Left colon (tissue), 2 donors: ENCODE measurements at regions not wholly inside any gene's neighbourhood (a gene's known extent, or its start where the extent isn't known, plus 50 kb on each side); places are given as distances from the start of the nearest gene placed in this dataset.
"Not testable (repeated sequence)": the region's sequence is repeated elsewhere in the genome, so short reads cannot be mapped to it uniquely, and the experiment has no call there.

Source experiments
- ATAC-seq: fragments of 200-7000 bp; cut with Tn5 transposase; one replicate; pipeline ENCODE4 v1.9.1; 2020; ENCODE audit warnings: mild to moderate bottlenecking, moderate library complexity
- DNase-seq, 2 donors: peaks; one replicate each; pipeline ENCODE4 v3.0.0-alpha.2; 2020
- intact Hi-C, 2 donors: fragments of 100-400 bp; cut with DNase I in 1 of 2; cut with micrococcal nuclease in 1 of 2; formaldehyde crosslinking; loops; one replicate each; pipeline versions ENCODE4 v1.11.2 to v1.14.0; 2022; cut with DNase I, micrococcal nuclease
- donor health status: DM: no; HTN: no; CAD: no.
- donor health status: DM: yes; HTN: yes; CAD: no.

- no peak for ATAC-seq
- intact Hi-C loops = no loop called here
Observed at GRCh38 chr4:14892563-14892962, 109.7 kb upstream of the CPEB2 start.

GRCh38 chr4:14893713-14894112 lies 108.6 kb upstream of the CPEB2 start:
- DNase-seq (no peak), ATAC-seq (no peak)
- intact Hi-C loops = no loop called here

More at GRCh38 chr4:14892563-14892962, 109.7 kb upstream of the CPEB2 start:
- no peak for DNase-seq

GRCh38 chr4:14894392-14895292 lies 107.6 kb upstream of the CPEB2 start:
- no peak for ATAC-seq
- DNase-seq = no peak
- intact Hi-C loops = no loop called here

DNA sequence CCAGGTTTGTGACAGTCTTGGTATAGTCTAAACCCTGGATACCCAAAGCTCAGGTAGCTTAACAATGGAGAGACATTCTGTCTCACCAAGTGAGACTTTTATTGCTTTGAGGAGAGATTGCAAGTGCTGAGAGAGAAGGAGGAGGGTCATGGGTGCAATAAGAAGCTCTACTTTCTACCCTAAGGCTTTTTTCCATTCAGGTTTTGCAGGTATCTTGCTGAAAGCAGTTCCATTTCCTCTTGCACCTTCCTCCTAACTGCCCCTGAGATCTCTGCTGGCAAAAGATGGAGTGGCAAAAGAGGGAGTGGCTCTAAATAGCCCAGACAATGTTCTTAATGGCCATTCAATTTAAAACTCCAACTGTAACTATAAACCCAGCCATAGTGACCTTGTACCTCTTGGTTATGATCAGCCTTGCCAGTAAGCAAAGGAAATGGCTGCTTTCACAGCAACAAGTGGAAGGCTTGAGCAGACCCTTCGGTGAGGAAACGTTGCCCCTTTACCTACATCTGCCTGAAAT lies 105.6 kb upstream of the CPEB2 start:
- intact Hi-C loops = no loop called here
- peak; percentile 86 for ATAC-seq
- no peak for DNase-seq

DNA sequence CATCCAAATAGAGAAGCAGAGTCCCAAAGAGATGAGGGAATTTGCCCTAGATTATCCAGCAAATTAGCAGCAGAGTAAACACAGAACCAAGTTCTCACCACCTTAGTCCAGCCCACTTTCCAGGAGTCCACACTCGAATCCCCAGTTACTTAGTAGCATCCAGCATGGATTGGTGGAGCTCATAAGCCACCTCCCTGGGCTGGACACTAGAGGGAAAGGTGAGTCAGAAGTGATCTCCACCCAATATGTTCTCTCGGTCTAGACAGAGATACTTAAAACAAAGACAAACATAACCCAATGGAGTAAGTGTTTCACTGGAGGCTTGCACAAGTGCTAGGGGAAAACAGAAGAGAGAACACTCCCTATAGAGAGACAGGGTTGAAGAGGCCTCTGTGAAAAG lies 105.1 kb upstream of the CPEB2 start:
- no peak for DNase-seq
- peak; percentile 89 for ATAC-seq
- intact Hi-C loops = no loop called here

GRCh38 chr4:14898989-14899388 lies 103.3 kb upstream of the CPEB2 start:
- ATAC-seq (no peak), DNase-seq (no peak)
- intact Hi-C loops = no loop called here

DNA sequence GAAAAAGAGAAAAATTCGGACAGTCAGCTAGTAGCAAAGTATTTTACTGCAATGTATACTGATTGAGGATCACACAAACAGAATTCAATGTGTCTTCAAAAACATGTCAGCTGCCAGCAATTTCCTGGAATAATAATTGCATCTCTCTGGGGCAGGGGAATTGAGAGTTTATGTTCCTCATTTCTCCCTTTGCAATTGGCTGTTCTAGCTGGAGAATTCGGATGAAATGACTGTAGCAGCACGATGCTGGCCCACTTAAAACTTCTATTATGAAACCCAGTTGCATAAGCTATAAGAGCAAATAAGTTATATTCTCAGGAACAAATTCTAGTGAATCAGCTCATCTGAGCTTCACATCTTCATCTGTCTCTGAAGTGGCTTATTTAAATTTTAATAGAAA lies 99.9 kb upstream of the CPEB2 start:
- ATAC-seq (no peak), DNase-seq (no peak)
- intact Hi-C loops = no loop called here

GRCh38 chr4:14903321-14903720 lies 99.0 kb upstream of the CPEB2 start:
- intact Hi-C loops = no loop called here
- ATAC-seq (no peak), DNase-seq (no peak)

GRCh38 chr4:14906805-14907204 lies 95.5 kb upstream of the CPEB2 start:
- ATAC-seq (no peak), DNase-seq (no peak)
- intact Hi-C loops = no loop called here

DNA sequence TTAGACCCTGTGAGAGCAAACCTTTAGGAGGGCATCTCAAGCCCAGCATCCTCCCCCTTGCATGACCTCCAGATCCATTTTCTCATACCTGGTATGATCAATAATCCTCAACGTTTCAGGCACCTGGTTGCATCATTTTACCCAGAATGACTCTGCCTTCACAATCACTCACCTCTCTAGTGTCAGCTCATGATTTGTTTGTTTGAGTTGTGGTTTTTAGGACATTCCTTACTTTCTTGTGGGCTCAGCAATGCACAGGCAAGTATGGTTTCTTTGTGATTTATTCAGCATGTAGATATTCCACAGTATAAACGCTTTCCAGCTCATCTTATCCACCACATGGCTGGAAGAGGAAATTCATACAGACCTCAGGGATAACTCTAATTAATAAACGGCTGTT lies 93.6 kb upstream of the CPEB2 start:
- no peak for DNase-seq
- ATAC-seq = no peak
- intact Hi-C loops = no loop called here

- DNase-seq (no peak), ATAC-seq (no peak)
- intact Hi-C loops = no loop called here
Observed at GRCh38 chr4:14910411-14910810, 91.9 kb upstream of the CPEB2 start.

DNA sequence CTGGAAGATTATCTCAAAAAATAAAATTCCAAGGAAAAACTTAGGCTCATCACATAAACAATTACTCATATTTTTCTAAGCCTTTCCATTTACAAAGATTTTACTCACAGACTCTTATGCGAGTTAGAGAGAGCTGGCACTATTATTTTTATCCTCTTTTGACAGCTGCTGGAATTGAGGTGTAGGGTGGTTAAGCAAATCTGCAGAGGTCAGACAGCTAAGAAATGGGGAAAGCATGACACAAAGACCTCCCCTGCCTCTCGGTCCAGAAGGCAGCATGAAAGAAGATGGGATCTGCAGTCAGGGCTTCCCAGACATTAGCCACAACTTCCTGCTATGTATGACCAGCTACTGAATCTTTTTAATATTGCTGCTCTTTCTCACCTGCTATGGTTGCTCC lies 89.9 kb upstream of the CPEB2 start:
- no peak for ATAC-seq
- no peak for DNase-seq
- intact Hi-C loops = no loop called here

DNA sequence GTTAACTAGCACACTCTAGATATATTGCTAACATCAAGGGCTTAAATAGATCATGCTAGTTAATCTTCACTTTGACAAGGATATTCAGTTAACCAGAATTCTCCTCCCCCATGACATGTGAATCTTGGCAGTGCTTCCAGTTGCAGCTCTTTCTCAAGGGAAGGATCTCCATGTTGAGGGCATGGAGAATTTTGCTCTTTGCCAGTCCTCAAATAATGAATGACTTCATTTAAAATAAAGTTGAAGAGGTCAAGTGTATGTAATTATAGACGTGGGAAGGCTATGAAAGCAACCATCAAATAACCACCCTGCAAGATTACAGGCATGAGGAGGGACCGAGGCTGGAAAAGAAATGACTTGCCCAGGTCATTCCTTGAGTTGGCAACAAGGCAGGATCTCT lies 87.3 kb upstream of the CPEB2 start:
- ATAC-seq = no peak
- intact Hi-C loops = no loop called here
- no peak for DNase-seq

DNA sequence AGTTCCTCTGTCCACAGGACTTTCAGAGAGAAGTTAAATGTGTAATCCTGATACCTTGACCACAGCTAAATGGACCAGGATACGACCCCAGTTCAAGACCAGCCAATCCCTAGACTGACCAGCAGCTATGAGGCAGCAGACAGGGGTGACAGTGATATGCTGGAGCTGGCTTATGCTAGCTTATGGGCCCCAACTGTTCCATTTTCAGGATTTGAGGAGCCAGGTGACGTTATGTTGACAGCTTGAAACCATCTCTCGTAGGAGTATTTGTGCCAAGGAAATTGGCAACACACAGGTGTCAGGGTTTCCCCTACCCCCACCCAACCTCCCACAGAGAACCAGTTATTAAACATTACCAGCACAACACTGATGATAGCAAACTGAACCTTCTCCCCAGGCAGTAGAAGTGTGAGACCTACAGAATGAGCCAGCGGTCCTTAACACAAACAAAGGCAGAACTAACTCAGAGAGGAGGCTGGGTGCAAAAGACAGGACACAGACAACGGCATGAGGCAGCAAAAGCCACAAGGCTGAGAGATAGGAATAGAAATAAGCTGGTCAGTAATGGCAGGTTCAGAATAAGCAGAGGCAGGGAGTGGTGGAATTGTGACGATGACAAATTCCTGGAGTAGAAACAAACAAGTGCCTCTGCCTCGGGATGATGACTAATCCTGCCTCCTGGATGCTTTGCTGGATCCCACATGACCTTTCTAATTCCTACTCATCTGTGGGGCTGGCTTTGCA lies 85.6 kb upstream of the CPEB2 start:
- DNase-seq = no peak
- ATAC-seq = peak; percentile 27
- intact Hi-C loops = no loop called here

DNA sequence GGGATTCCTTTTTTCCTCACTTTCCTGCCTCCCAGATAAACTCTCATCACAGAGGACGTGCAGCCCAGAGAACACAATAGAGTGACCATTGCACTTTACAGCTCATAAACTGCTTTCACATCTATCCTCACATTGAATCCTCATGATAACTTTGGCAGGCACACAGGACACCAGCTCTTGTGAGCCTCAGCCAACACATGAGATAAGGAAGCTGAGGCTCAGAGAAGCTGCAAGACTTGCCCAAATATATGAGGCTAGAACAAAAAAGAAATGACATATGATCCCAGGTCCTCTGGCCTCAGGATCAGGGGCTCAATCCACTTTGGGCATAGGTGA lies 85.0 kb upstream of the CPEB2 start:
- ATAC-seq (peak; percentile 30), DNase-seq (no peak)
- intact Hi-C loops = no loop called here

DNA sequence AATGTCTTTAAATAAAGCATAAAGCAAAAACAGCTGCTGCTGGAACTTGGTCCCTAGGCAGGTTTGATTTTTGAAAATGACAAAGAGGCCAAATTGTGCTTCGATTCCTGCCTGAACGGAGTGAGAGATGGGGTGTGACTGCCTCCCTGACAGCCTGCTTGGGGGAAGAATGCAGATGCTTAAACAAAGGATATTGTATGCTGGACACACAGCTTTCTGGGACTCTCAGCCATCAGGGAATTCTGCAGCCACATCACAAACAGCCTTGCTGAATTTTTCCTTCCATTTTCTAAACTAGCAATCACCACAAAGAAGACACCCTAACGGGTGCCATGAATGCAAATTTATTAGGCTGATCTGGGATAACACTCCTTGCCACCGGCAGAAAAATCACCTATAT lies 83.9 kb upstream of the CPEB2 start:
- no peak for ATAC-seq
- DNase-seq = no peak
- intact Hi-C loops = no loop called here

DNA sequence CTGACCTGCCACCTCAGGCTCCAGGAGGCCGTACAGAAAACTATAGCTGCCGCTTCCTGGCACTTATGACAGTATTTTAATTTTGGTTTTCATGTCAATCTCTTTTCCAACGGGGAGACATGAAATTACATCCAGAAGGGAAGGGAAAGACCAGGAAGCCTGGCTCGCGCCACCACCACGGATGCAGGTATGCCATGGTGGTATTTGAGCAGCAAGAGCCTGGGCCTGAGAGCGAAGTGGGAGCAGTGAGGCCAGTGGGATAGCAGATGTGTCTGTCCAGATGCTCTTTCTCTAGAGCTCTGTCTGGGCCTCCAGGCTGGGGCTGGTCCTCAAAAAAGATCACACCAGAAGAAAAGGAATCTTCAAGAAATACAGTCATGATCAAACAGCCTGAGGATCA lies 82.5 kb upstream of the CPEB2 start:
- intact Hi-C loops = no loop called here
- no peak for ATAC-seq
- DNase-seq = no peak

DNA sequence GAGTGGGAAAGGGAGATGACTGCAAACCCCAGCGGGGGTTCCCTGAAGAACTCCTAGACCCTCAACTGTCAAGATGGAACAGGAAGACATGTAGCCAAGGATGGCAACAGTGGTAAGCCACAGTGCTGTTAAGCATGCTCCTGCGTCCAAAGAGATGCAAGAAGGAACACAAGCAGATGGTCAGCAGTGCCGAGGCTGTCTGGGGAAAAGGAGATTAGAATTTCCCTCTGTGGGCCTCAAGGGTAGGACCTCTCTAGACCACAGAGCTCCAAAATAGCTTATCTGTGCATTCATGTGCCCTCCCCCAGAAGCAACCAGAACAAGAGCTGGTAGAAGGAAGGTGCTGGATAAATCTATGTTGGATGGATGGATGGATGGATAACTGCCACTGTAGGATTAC lies 82.0 kb upstream of the CPEB2 start:
- ATAC-seq = no peak
- intact Hi-C loops = no loop called here
- DNase-seq = no peak

DNA sequence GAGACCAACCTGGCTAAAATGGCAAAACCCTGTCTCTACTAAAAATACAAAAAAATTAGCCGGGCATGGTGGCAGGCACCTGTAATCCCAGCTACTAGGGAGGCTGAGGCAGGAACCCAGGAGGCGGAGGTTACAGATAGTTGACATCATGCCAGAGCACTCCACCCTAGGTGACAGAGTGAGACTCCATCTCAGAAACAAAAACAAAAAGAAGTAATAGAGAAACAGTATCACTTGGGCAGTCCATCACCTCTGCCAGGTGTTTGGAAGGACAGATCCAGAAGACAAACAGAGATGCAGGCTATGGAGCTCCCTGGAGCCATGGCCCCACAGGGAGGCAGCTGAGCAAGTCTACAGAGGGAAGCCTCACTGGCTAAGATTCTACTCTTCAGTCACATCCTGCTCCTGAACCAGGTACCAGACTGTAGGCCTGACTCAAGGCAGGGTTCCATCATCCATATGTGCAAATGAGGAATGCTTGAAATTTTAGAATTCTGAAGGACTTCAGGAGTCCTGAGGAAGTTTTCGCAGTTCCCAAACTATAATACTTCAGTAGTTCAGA lies 81.4 kb upstream of the CPEB2 start:
- intact Hi-C loops = no loop called here
- ATAC-seq (peak; percentile 43), DNase-seq (no peak)

- intact Hi-C loops, DNase-seq, ATAC-seq: not testable (repeated sequence)
Observed at GRCh38 chr4:14921781-14922180, 80.5 kb upstream of the CPEB2 start.
